ENCODE measurements at regions not wholly inside any gene's neighbourhood (a gene's known extent, or its start where the extent isn't known, plus 50 kb on each side); places are given as distances from the start of the nearest gene placed in this dataset.

DNA sequence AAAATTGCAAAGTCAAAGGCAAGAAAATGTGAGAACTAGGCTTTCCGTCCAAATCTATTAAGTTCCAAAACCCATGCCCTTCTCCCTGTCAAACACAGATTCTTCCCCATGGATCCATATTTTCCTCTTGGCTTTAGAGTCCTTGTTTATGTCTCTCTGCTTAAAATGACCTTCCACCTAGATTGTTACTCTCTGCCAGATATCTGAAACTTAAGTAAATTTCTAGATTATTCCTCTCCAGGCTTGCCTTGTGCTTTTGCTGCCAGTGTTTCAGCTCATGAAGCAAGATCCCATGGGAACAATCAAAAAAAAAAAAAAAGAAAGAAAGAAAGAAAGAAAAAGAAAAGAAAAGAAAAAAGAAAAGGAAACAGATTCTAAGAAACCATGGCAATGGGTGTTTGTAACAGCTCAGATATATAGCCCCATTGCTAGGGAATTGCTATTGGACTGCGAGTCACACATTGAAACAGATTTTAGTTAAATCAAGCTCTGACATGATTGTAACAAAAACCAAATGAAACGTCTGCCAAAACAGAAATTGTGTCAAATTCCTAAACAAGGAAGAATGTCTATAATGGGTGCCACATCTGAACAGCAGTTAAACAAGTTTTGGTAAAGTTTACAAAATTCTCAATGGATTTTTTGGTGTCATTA is 660.7 kb upstream of the CNTNAP5 start:
- ChIA-PET POLR2A (no interaction called here), CTCF (no interaction called here)
- Mint-ChIP-seq H3K27me3 (no peaks in the 10 kb centered on the region), H3K36me3 (ENCODE audit: low read depth) (no peaks in the 10 kb centered on the region), H3K4me3 (no peak overlapping the region), H3K27ac (no peak overlapping the region), H3K9me3 (peaks cover 5% of the 10 kb centered on the region), H3K4me1 (ENCODE audit: low read depth) (no peaks in the 10 kb centered on the region)
- Histone ChIP-seq H3K9me3 (ENCODE audit: control insufficient read depth in 1 of 2, insufficient read depth in 1 of 2, low read length in 2 of 2) (peaks cover 0 to 5% of the 10 kb centered on the region in 2 experiments), H3K36me3 (ENCODE audit: insufficient read depth, low read length) (no peaks in the 10 kb centered on the region), H3K27ac (ENCODE audit: low read depth in 1 of 2, low read length in 2 of 2) (no peak overlapping the region), H3K4me1 (ENCODE audit: insufficient read depth, low read length) (no peaks in the 10 kb centered on the region), H3K4me3 (ENCODE audit: low read length) (no peak overlapping the region), H3K27me3 (ENCODE audit: control insufficient read depth in 1 of 2, insufficient read depth in 2 of 2, low read length in 2 of 2) (no peaks in the 10 kb centered on the region)
- intact Hi-C loops (cut with DNase I, micrococcal nuclease), result no loop called here
- ATAC-seq (ENCODE audit: poor library complexity) (no peak), DNase-seq (no peak)
- TF ChIP-seq, protein P1, sequence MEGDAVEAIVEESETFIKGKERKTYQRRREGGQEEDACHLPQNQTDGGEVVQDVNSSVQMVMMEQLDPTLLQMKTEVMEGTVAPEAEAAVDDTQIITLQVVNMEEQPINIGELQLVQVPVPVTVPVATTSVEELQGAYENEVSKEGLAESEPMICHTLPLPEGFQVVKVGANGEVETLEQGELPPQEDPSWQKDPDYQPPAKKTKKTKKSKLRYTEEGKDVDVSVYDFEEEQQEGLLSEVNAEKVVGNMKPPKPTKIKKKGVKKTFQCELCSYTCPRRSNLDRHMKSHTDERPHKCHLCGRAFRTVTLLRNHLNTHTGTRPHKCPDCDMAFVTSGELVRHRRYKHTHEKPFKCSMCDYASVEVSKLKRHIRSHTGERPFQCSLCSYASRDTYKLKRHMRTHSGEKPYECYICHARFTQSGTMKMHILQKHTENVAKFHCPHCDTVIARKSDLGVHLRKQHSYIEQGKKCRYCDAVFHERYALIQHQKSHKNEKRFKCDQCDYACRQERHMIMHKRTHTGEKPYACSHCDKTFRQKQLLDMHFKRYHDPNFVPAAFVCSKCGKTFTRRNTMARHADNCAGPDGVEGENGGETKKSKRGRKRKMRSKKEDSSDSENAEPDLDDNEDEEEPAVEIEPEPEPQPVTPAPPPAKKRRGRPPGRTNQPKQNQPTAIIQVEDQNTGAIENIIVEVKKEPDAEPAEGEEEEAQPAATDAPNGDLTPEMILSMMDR (IDR thresholded peaks at IDR 0.05), result no peak

DNA sequence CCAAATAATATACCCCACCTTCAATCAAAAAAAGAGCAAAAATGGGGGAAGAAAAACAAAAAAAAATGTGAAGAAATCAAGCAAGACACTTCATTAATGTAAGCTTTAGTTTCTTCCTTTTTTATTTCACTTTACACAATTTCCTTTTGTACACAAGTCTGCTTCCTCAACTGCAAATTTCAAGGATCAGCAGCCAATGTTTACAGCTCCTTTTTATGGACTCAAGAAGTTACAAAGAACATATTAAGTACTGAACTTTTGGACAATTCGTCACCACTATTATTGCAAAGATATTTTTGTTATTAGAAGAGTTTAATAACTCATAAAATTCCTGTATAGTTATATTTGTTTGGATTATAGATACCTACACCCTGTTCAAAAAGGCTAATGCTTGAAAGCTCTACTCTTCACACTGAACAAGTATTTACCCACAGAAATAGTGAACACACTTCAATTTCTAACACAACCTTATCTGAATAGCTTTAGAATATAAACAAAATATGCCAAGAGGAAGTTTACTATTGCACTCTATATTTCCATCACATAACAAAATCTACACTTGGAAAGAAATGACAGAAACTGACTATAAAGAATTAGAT is 658.7 kb upstream of the CNTNAP5 start:
- TF ChIP-seq, protein P1 (IDR thresholded peaks at IDR 0.05), result no peak
- no peak overlapping the region for H3K27ac ChIP-seq (ENCODE audit: low read depth in 1 of 2, low read length in 2 of 2)
- no peaks in the 10 kb centered on the region for H3K27me3 Mint-ChIP-seq
- ChIA-PET CTCF (no interaction called here), POLR2A (no interaction called here)
- no peaks in the 10 kb centered on the region for H3K4me1 Mint-ChIP-seq (ENCODE audit: low read depth)
- peaks cover 0 to 5% of the 10 kb centered on the region in 2 experiments for H3K9me3 ChIP-seq (ENCODE audit: control insufficient read depth in 1 of 2, insufficient read depth in 1 of 2, low read length in 2 of 2)
- H3K4me1 ChIP-seq (ENCODE audit: insufficient read depth, low read length), result no peaks in the 10 kb centered on the region
- no peak overlapping the region for H3K27ac Mint-ChIP-seq
- H3K36me3 ChIP-seq (ENCODE audit: insufficient read depth, low read length), result no peaks in the 10 kb centered on the region
- no peak overlapping the region for H3K4me3 ChIP-seq (ENCODE audit: low read length)
- H3K27me3 ChIP-seq (ENCODE audit: control insufficient read depth in 1 of 2, insufficient read depth in 2 of 2, low read length in 2 of 2), result no peaks in the 10 kb centered on the region
- H3K36me3 Mint-ChIP-seq (ENCODE audit: low read depth), result no peaks in the 10 kb centered on the region
- no peak for ATAC-seq (ENCODE audit: poor library complexity)
- H3K4me3 Mint-ChIP-seq, result no peak overlapping the region
- peaks cover 3% of the 10 kb centered on the region for H3K9me3 Mint-ChIP-seq
- intact Hi-C loops (cut with DNase I, micrococcal nuclease), result no loop called here
- no peak for DNase-seq

DNA sequence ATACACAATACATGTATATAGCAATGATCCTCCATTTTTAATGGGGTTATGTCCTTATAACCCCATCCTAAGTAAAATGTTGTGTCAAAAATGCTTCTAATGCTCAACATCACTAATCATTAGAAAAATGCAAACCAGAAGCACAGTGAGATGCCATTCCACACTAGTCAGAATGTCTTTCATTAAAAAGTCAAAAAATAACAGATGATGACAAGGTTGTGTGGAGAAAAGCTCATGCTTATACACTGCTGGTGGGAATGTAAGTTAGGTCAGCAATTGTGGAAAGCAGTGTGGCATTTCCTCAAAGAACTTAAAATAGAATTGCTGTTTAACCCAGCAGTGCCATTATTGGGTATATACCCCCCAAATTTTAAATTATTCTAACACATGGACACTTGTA is 654.9 kb upstream of the CNTNAP5 start:
- TF ChIP-seq, protein P1 (IDR thresholded peaks at IDR 0.05), result no peak
- Mint-ChIP-seq H3K36me3 (ENCODE audit: low read depth) (no peaks in the 10 kb centered on the region), H3K4me1 (ENCODE audit: low read depth) (no peaks in the 10 kb centered on the region), H3K27ac (no peak overlapping the region), H3K4me3 (no peak overlapping the region), H3K9me3 (peaks cover 2% of the 10 kb centered on the region), H3K27me3 (no peaks in the 10 kb centered on the region)
- ATAC-seq (ENCODE audit: poor library complexity) (no peak), DNase-seq (no peak)
- no peak overlapping the region for H3K27ac ChIP-seq (ENCODE audit: low read depth in 1 of 2, low read length in 2 of 2)
- POLR2A ChIA-PET, result no interaction called here
- H3K27me3 ChIP-seq (ENCODE audit: control insufficient read depth in 1 of 2, insufficient read depth in 2 of 2, low read length in 2 of 2), result no peaks in the 10 kb centered on the region
- H3K4me3 ChIP-seq (ENCODE audit: low read length), result no peak overlapping the region
- H3K36me3 ChIP-seq (ENCODE audit: insufficient read depth, low read length), result no peaks in the 10 kb centered on the region
- intact Hi-C loops (cut with DNase I, micrococcal nuclease), result no loop called here
- CTCF ChIA-PET, result no interaction called here
- no peaks in the 10 kb centered on the region for H3K4me1 ChIP-seq (ENCODE audit: insufficient read depth, low read length)
- peaks cover 0 to 5% of the 10 kb centered on the region in 2 experiments for H3K9me3 ChIP-seq (ENCODE audit: control insufficient read depth in 1 of 2, insufficient read depth in 1 of 2, low read length in 2 of 2)
